GM19023 (cell line): ENCODE measurements at regions not wholly inside any gene's neighbourhood (a gene's known extent, or its start where the extent isn't known, plus 50 kb on each side); places are given as distances from the start of the nearest gene placed in this dataset.

Experiments used
- ATAC-seq: cut with Tn5 transposase; IDR thresholded peaks from one replicate; pipeline ENCODE4 v1.9.1; 2021; ENCODE audit warnings: mild to moderate bottlenecking, moderate library complexity; ENCODE audit not compliant: unreplicated experiment

DNA sequence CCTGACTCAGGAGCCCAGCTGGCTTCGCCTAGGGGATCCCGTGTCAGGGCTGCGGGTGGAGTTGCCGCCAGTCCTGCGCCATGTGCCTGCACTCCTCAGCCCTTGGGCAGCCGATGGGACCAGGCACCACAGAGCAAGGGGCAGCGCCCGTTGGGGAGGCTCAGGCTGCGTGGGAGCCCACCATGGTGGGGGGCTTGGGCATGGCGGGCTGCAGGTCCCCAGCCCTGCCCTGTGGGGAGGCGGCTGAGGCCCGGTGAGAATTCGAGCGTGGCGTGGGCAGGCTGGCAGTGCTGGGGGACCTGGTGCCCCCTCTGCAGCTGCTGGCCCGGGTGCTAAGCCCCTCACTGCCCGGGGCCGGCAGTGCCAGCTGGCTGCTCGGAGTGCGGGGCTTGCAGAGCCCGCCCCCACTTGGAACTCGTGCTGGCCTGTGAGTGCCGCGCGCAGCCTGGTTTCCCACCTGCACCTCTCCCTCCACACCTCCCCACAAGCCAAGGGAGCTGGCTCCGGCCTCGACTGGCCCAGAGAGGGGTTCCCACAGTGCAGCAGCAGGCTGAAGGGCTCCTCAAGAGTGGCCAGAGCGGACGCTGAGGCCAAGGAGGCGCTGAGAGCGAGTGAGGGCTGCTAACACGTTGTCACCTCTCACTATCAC is 135.1 kb upstream of the SEL1L start:
- ATAC-seq = no peak

DNA sequence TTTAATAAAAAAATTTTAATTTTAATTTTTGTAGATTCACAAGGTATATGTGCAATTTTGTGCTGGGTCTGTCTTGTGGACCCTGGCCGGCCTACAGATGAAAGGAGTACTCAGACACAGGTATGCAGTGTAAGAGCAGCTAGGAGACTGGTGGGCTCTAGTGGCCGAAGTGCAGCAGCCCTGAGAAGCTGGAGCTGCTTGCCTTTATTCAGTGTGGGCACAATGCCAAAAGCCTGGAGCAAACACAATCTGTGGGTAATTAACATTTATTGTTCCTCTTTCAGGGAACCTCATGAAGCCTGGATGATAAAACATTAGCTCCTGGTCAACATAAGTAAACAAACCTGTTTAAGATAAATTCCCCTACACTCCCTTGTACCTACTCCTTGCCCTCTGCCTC is 135.7 kb upstream of the SEL1L start:
- no peak for ATAC-seq

DNA sequence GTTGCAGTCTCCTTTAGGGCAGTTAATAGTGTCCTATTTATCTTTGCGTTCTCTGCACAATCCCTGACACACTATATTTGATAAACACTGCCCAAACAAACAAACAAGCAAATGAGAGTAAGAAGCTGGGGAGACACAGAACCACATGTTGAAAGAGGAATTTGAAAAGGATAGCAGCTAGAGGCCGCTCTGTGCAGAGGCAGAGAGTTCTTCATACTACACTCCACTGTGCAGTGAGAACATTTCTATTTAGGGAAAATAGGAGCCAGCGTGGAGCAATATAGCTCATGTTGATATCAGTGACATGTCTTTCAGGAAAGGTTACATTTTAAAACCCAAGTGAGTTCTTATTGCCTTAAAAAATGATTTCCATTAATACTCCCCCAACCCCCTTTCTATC is 140.3 kb upstream of the SEL1L start:
- no peak for ATAC-seq

DNA sequence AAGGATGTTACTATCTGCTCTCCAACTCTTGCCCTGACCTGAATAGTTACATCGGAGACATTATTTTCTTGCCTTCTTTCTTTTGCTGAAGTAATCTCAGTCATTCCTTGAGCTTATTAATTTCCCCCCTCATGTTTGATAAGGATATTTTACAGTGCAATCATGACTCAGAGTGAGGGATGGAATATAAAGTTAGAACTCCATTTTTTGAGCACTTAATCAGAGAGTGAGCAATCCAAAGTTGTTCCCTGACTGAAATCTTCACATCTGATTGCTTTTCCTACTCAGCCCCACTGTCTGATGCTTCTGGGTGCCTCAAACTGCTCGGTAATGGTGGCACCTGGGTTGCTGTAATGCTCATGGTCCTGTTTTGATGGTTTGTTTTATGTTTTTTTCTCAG is 142.7 kb upstream of the SEL1L start:
- no peak for ATAC-seq

DNA sequence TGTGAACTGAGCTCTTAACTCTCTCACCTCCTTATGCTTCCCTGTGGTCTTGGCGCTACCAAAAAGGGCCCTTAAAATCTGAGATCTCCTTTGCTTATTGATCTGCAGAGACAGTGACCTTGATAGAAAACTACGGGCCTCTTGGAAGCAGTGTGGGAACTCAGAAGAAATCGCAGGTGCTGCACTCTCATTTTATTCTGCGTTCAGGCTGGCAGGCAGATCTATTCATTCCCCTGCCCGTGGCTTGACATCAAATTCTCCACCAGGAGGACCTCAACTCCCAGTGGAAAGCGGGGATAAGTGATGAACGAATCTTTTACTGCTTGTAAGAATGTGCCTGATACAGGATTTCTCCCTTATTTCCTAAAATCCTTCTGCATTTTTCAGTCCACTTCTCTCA is 143.2 kb upstream of the SEL1L start:
- ATAC-seq = no peak

DNA sequence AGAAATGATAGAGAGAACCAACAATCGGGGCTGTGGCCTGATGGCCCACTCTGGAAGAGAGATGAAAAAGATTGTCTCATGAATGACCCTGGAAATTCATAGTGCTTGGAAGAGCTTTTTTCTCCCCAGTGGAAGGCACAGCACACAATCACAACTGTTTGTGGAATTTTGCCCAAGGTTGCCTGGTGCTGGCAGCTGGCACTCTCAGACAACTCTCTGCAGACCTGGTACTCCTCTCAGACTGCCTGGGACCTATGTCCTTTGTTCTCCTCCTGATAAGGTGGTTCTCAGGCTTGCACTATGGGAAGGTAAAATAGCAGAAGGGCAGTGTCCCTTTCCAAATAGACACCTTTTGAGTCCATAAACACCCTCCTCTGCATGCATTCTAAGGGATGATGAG is 144.1 kb upstream of the SEL1L start:
- no peak for ATAC-seq

DNA sequence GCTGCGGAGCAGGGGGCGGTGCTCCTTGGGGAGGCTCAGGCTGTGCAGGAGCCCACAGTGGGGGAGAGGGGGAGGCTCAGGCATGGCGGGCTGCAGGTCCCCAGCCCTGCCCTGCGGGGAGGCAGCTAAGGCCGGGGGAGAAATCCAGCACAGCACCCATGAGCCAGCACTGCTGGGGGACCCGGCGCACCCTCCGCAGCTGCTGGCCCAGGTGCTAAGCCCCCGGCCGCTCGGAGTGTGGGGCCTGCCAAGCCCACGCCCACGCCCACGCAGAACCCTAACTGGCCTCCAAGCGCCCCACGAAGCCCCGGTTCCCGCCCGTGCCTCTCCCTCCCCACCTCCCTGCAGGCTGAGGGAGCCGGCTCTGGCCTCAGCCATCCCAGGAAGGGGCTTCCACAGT is 145.6 kb upstream of the SEL1L start:
- ATAC-seq = no peak

DNA sequence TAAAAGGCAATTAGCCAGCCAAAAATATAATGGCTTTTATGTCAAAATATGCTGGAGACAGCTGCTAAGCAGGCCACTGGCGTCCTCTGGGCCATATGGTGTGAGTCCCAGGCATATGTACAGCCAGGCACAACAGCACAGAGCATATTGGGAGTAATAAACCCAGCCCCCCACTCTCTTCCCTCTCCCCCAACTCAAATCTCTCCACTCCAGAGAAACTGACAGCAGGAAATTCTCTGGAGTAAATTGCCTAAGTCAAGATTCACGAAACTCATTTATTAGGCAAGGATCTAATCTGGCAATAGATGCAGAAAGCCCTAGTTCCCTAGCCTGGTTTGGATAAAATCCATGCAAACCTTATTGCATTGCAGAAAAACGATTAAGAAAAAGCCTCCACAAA is 147.9 kb upstream of the SEL1L start:
- no peak for ATAC-seq

DNA sequence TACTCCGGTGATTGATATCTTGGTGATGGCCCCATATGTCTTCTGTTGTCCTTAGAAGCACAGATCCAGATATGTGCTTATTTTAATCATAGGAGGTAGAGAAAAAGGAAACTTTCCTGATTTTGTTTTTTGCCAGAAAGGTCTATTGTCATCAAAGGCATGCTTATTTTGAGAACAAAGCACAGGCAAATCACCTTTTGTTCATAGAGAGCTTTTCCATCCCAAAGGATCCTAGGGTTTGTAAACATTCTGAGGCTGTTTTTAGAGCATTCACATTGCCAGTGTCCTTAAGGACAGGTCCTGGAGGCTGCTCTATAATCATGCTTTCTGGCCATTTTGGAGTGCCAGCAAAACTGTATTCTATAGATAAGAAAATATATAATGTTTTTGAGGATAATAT is 148.5 kb upstream of the SEL1L start:
- no peak for ATAC-seq

DNA sequence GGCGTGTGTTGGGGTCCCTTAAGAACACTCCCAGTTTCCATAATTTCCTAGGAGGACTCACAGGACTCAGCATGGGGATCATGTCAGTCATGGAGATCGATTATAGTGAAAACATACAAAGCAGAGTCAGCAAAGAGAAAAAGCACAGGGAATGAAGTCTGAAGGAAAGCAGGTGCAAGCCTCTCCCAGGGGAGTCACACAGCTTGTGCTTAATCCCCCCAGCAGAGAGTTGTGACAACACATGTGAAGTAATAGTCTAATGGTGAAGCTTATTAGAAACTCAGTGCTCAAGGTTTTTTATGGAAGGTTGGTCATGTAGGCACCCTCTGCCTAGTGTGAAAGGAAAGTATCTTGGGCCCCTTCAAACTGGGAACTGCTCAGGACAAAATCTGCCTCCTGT is 149.0 kb upstream of the SEL1L start:
- ATAC-seq = no peak

DNA sequence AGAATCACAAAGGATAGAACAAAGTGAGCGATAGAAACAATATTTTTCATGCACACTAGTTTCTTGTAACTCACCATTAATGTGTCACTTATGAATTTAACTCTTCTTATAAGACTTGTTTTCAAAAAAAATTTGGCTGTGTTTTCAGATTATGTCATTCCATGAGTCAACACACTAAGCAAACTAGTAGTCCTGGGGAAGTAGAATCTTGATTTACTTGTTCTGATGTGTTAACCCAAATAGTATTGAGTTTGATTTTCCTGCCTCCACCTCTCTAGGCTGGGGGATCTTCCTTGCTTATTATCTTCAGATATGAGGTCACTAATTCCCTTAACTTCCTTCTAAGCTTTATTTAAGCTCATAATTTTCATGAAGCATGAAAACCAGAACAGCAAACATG is 151.0 kb upstream of the SEL1L start:
- no peak for ATAC-seq

DNA sequence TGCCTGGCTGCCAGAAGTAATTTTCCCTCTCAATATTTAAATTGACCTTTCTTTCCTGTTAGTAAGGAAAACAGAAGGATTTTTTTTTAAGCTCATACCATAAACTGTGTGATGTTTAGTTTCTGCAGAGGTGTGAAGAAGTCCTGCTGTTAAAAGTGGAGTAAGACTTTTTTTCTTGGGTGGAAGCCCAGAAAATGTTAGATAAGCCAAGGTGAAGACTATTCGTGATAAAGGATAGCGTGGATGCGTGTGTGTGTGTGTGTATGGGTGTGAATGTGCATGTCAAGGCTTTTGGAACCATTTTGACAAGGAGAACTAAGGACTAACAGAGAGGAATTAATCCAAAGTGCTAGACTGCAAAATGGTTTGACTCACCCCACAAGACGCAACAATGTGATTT is 152.9 kb upstream of the SEL1L start:
- ATAC-seq = no peak

DNA sequence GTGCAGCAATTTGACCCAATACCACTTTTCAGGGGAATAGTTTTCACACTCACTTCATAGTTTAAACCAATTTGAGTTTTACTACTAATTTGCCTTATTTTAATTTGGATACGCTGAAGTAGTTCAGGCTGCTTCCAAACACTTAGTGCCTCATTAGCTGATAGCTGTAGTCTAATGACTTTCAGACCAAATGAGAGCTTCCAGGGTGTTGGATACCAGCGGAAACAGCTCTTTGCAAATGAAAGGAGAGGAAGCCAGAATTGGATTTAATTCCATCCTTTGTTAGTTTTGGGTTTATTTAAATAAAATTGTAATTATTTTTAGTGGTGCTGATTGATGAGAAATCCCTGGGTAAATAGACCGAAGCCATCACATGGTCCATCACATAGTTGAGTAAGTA is 158.3 kb upstream of the SEL1L start:
- ATAC-seq = no peak

DNA sequence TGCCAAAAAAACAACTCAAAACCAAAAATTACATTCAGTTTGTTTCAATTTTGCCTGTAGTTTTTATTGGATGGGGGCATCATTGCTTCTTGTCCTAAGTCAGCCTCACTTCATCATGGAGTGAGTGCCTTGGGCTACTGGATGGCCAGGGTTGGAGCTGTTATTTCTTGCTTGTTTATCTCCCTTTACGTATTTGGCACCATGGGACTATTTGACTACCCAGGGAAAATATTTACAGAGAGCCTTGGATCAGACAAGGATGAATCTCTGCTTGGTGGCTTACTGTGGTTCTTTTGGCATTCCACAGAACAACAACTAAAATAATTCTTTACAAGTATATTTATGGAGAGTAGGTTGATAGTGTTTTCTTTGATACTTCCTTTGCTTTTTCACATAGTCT is 160.8 kb upstream of the SEL1L start:
- ATAC-seq = no peak

DNA sequence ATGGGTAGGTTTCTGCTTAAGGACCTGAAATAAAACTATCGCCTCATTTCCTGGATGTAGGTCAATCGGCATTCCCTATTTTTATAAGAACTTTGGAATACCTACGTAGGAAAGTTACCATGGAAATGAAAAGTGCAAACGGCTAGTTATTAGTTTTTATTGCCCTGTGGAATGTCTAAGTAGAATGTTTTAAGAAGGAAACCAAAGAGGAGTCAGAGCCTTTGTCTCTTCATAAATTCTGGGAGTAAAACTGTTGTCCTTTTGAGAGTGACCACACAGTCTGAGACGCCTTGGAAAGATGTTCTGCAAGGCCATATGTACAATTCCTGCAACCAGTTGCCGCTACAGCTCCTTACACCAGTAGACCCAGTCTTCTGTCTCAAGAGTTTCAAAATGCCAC is 176.0 kb upstream of the SEL1L start:
- ATAC-seq = no peak

DNA sequence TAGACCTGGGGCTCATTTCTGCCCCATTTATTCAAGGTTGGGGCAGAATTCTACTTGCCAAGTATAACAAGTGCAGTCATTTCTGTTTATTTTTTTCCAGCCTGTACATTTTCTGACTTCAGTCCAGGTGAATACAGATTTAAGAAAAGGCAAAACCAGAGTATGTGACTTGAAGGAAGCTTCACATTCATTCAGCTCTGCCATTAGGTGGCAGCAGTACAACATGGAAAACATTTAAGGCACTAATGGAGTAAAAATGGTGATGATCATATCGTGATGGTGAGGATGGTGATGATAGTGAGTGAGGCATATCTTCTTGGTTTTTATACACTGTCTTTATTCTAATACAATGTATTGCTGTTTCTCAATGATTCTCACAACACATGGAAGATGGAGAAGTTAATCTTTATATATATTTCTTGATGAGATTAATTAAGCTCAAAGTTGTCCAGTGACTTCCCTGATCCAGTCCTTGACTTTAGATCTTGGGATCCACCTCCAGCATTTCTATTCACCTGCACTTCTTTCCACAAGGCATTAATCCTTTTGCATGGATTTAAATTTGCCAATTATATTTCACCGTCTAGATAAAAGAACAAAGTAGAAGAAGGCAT is 176.7 kb upstream of the SEL1L start:
- no peak for ATAC-seq

DNA sequence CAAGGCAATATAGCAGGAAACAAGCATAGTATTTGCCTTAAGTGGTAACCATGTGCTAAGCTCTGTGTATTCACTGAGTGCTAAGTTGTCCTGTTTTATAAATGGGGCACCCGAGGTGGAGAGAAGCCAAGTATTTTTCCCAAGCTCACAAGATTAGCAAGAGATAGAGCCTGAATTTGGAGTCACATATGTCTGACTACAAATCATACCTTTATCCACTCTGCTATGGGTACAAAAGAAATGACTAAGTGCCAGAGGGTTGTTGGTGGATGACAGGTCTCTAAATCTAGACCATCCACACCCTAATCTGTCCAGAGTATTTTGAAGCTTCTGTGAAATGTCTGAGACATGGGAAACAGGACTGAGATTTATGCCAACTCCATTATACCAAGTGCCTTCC is 182.1 kb upstream of the SEL1L start:
- no peak for ATAC-seq

DNA sequence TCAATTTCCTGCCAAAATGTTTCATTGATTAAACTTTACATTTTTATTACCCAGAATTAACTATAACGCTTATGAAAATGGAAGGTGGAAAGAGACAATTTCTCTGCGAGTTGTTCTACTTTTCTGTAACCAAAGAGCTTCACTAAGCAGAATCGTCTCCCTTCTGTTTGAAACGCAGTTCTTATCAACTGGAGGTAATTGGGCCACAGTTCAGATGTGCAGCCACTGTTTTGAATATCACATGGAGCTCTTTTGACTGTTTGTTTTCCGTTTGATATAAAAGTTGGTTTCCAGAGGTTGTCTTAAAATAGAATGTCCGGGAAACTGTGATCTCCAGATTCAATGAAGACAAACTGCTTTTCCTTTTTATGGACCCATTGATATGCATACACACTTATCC is 183.3 kb upstream of the SEL1L start:
- no peak for ATAC-seq

DNA sequence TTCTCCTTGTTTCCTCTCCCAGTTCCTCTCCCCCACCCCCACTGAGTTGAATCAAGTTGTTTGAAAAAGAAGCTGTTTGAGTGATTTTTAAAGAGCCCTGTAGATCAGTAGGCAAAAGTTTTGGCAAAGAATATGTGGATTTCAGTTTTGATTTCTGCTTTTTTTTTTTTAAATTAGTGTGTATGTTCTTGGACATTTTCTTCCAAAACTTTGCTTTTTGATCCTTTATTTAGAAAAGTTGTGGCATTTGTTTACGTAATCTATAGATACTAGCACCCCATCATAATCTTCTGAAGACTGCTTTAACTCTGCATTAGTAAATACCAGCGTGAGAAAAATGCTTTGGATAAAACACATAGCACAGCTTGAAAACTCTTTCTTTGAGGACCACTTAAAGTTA is 190.3 kb upstream of the SEL1L start:
- no peak for ATAC-seq

DNA sequence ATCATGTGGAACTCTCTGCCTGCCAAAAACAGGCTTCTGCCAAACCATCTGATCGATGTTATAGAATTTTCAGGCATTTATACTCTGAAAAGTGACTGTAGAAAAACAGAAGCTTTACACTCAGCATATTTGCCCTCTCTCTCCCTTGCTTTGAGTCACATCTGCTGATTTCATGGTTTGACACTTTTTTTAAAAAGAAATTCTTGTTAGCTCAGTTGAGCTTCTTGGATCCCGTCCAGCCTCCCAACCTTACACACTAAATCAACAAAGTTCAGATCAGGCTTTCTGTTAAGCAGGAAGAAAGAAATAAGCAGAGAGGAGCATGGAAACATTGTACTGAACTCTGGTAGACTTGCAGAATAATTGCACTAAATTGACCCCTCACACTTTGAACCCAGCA is 193.6 kb upstream of the SEL1L start:
- no peak for ATAC-seq

DNA sequence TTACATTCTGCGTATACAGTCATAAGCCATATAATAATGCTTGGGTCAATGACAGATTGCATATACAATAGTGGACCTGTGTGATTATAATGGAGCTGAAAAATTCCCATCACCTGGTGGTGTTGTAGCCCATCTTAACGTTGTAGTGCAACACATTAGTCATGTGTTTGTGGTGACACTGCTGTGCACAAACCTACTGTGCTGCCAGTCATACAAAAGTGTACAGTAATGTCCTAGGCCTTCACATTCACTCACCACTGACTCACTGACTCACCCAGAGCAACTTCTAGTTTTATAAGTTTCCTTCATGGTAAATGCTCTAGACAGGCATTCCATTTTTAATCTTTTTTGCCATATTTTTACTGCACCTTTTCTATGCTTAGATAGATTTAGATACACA is 194.8 kb upstream of the SEL1L start:
- no peak for ATAC-seq

DNA sequence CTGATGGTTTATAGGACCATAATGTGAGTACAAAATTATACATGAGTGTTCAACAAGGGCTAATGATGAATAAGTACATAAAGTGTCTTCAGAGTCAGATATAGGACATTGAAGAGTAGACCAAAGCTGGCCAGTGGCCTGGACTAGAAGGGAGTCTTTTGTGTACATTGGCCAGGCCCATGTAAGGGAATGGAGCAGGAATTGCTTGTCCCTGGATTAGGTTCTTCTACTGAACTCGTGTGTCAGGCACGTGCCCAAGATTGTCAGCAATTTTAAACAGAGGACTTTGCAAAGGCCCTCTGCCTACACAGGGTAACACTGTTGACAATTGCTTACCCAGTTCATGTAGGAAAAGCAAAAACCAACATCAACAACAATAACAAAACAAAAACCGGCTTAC is 196.0 kb upstream of the SEL1L start:
- ATAC-seq = no peak

DNA sequence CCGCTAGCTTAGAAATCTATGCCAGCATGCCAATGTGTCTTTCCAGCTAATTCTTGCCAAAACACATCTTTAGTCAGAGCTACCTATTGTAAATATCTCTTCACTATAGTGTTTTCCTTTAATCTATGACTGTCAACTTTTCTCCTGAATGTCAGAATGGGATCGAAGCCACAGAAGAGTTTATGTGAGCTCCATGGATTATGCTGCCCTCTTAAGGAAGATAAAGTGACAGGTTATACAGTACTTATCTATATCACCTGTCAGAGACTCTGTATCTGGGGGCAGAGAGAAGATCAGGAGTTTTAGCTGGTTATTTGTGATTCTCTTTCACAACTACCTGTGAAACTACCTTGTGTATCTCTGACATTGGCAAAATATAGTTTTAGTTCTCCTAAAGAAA is 204.3 kb upstream of the SEL1L start:
- ATAC-seq = no peak
